ENCODE measurements at regions not wholly inside any gene's neighbourhood (a gene's known extent, or its start where the extent isn't known, plus 50 kb on each side); places are given as distances from the start of the nearest gene placed in this dataset.

DNA sequence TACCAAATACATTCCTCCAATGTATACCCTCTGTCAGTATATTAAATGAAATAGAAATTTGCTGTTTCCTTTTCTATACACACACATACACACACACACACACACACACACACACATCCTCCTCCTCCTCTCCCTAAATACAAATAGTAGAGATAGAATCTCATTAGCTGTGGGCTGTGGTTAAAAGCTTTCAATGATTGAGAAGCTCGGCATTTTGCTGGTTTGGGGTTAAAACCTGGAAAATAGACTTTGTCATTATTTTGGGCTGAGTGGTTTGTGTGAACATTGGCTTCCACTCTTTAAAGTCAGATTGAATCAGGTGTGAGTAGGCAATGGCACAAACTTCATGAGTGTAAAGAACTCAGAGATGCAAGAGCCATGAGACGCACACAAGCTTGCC is 596.0 kb downstream of the XPNPEP1 start:
- TF ChIP-seq, protein P1, sequence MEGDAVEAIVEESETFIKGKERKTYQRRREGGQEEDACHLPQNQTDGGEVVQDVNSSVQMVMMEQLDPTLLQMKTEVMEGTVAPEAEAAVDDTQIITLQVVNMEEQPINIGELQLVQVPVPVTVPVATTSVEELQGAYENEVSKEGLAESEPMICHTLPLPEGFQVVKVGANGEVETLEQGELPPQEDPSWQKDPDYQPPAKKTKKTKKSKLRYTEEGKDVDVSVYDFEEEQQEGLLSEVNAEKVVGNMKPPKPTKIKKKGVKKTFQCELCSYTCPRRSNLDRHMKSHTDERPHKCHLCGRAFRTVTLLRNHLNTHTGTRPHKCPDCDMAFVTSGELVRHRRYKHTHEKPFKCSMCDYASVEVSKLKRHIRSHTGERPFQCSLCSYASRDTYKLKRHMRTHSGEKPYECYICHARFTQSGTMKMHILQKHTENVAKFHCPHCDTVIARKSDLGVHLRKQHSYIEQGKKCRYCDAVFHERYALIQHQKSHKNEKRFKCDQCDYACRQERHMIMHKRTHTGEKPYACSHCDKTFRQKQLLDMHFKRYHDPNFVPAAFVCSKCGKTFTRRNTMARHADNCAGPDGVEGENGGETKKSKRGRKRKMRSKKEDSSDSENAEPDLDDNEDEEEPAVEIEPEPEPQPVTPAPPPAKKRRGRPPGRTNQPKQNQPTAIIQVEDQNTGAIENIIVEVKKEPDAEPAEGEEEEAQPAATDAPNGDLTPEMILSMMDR (IDR thresholded peaks at IDR 0.05) = no peak
- no peak for TF ChIP-seq POLR2A (IDR thresholded peaks at IDR 0.05)

Data from tibial nerve (tissue), 3 donors.